ENCODE measurements at regions not wholly inside any gene's neighbourhood (a gene's known extent, or its start where the extent isn't known, plus 50 kb on each side); places are given as distances from the start of the nearest gene placed in this dataset.

- BruUV-seq (replicated peaks) = no TSS peak
These were observed 800.6 kb downstream of the KCTD16 start for GRCh38 chr5:144971108-144971850.

More at GRCh38 chr5:144971108-144971850, 800.6 kb downstream of the KCTD16 start:
- DNase-seq (no peak), ATAC-seq (ENCODE audit: low read depth) (no peak)
- no peaks in the 10 kb centered on the region for H3K27me3 ChIP-seq (ENCODE audit: control insufficient read depth, insufficient read depth, low read length)
- H4K20me1 ChIP-seq (ENCODE audit: insufficient read depth, low read length) = no peaks in the 10 kb centered on the region
- no peak overlapping the region for H4K91ac ChIP-seq (ENCODE audit: insufficient read depth, low read depth, low read length)
- no peaks in the 10 kb centered on the region for H3K79me1 ChIP-seq (ENCODE audit: low read depth in 1 of 2, low read length in 2 of 2)
- no peaks in the 10 kb centered on the region for H3K9me3 ChIP-seq (ENCODE audit: control insufficient read depth, insufficient read depth, low read length)
- no peak overlapping the region for H3K18ac ChIP-seq (ENCODE audit: low read depth, low read length)
- H3K4ac ChIP-seq (ENCODE audit: low read depth, low read length) = no peak overlapping the region
- no peak overlapping the region for H2BK5ac ChIP-seq (ENCODE audit: low read depth, low read length, poor library complexity, severe bottlenecking)
- dilution Hi-C loops (cut with HindIII; ENCODE audit: low sequenced_read_pairs, unreplicated experiment) (no loop called here), in situ Hi-C loops (cut with MboI; ENCODE audit: low sequenced_read_pairs) (no loop called here), intact Hi-C loops (cut with micrococcal nuclease) (no loop called here)
- no peak overlapping the region for H3K4me2 ChIP-seq (ENCODE audit: low read depth, low read length)
- H3K9ac ChIP-seq (ENCODE audit: low read depth, low read length) = no peak overlapping the region
- no peak overlapping the region for H4K8ac ChIP-seq (ENCODE audit: low read depth in 2 of 2, low read length in 2 of 2)
- H2BK15ac ChIP-seq (ENCODE audit: low read depth, low read length) = no peak overlapping the region
- no peaks in the 10 kb centered on the region for H3K36me3 ChIP-seq (ENCODE audit: control insufficient read depth, insufficient read depth, low read length)
- WGBS, 2 experiments (ENCODE audit: extremely low coverage in 2 of 2, insufficient read length in 1 of 2) = 50% methylated on average over 1 of the region's 6 CpGs; no CpG with 5 or more reads in 1 of the 2 experiments
- no peak overlapping the region for H2AK5ac ChIP-seq (ENCODE audit: low read depth, low read length)
- no peak overlapping the region for H3K14ac ChIP-seq (replicated peaks; ENCODE audit: low read depth, low read length)
- CTCF ChIA-PET = interaction anchor here (0.6 kb wide), 1 partner anchor 314 kb away, joined by 3 read pairs; no protein-coding TSS in a partner anchor
- no peaks in the 10 kb centered on the region for H3K4me1 ChIP-seq (ENCODE audit: control insufficient read depth, insufficient read depth, low read length)
- no peak overlapping the region for H3K4me3 ChIP-seq (ENCODE audit: insufficient read depth, low read depth, low read length)
- no peak overlapping the region for H3K27ac ChIP-seq (ENCODE audit: insufficient read depth, low read length)
- no peaks in the 10 kb centered on the region for H3K9me1 ChIP-seq (ENCODE audit: insufficient read depth, low read length)
- POLR2A ChIA-PET (ENCODE audit: unreplicated experiment) = no interaction called here
- no peak overlapping the region for H2BK20ac ChIP-seq (ENCODE audit: low read depth, low read length)
- no peak overlapping the region for H4K5ac ChIP-seq (ENCODE audit: low read depth, low read length)
- H3K23ac ChIP-seq (ENCODE audit: low read depth, low read length) = no peak overlapping the region
- no peak overlapping the region for H2BK120ac ChIP-seq (ENCODE audit: low read depth, low read length)
- no peak overlapping the region for H2AFZ ChIP-seq (replicated peaks; ENCODE audit: low read length, poor library complexity)
- no peak for TF ChIP-seq MAZ (IDR thresholded peaks at IDR 0.05; ENCODE audit: borderline replicate concordance, low read depth, low read length)
- TF ChIP-seq RAD21 (IDR thresholded peaks at IDR 0.05; ENCODE audit: low read length) = no peak
- TF ChIP-seq MXI1 (IDR thresholded peaks at IDR 0.05; ENCODE audit: borderline replicate concordance, low read depth, low read length) = no peak
- TF ChIP-seq, protein P1, sequence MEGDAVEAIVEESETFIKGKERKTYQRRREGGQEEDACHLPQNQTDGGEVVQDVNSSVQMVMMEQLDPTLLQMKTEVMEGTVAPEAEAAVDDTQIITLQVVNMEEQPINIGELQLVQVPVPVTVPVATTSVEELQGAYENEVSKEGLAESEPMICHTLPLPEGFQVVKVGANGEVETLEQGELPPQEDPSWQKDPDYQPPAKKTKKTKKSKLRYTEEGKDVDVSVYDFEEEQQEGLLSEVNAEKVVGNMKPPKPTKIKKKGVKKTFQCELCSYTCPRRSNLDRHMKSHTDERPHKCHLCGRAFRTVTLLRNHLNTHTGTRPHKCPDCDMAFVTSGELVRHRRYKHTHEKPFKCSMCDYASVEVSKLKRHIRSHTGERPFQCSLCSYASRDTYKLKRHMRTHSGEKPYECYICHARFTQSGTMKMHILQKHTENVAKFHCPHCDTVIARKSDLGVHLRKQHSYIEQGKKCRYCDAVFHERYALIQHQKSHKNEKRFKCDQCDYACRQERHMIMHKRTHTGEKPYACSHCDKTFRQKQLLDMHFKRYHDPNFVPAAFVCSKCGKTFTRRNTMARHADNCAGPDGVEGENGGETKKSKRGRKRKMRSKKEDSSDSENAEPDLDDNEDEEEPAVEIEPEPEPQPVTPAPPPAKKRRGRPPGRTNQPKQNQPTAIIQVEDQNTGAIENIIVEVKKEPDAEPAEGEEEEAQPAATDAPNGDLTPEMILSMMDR (conservative IDR thresholded peaks at IDR 0.05; ENCODE audit: low read depth, low read length) = no peak
- no peak for TF ChIP-seq ELK1 (IDR thresholded peaks at IDR 0.05; ENCODE audit: borderline replicate concordance, low read depth, low read length)
- no peak for TF ChIP-seq CHD1 (IDR thresholded peaks at IDR 0.05; ENCODE audit: low read depth, low read length)
- no peak for TF ChIP-seq USF2 (IDR thresholded peaks at IDR 0.05; ENCODE audit: low read depth, low read length)
- H3K56ac ChIP-seq (ENCODE audit: extremely low read depth, insufficient read depth, low read length) = no peak overlapping the region
- H2AK9ac ChIP-seq (replicated peaks; ENCODE audit: low read depth, low read length, poor library complexity) = no peak overlapping the region

Measured in IMR-90 (cell line).